ENCODE measurements at regions not wholly inside any gene's neighbourhood (a gene's known extent, or its start where the extent isn't known, plus 50 kb on each side); places are given as distances from the start of the nearest gene placed in this dataset.

DNA sequence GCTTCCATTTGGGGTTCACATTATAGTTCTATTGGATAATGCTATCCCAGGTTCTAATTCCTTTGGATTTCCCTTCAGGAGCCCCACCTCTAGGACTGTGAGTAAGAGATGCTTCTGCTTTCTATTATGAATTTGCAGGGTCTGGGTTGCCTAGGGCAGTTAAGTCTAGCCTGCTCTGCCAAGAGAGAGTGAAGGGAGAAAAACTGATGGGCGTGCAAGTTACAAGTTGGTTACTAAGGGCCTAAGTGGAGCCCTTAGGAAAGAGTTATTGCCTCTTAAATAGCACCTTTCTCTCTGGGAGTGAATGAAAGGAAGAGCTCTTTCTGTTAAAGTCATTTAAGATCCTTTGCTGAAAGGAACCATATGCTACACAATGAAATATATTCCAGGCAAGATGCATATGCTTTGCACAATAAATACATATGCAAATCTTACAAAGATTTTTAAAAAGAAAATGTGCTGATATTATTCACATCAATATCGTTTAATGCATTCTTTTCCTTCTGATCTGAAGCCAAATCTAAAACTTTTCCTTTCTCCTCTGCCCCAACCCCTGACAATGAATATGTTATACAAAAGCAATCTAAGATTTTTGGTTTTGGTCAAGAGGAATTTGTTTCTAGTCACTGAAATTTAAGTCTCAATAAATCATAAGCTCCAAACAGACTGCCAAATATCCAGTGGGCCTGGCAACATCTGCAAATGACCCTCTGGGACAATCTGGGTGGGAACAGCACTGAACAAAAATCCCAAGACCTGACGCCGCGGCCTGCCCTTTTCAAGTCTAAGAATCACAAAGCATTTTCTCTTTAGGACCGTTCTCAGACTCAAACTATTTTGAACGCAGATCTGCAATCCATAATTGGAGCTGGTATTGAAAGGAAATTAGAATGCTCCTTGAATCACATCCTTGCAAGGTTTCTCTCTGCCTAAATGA, 586.7 kb downstream of the ETNK1 start:
- no peaks in the 10 kb centered on the region for H3K27me3 ChIP-seq (ENCODE audit: insufficient read depth, low read length)
- no peaks in the 10 kb centered on the region for H3K9me3 ChIP-seq (ENCODE audit: low read depth, low read length)
- TF ChIP-seq, protein P1, sequence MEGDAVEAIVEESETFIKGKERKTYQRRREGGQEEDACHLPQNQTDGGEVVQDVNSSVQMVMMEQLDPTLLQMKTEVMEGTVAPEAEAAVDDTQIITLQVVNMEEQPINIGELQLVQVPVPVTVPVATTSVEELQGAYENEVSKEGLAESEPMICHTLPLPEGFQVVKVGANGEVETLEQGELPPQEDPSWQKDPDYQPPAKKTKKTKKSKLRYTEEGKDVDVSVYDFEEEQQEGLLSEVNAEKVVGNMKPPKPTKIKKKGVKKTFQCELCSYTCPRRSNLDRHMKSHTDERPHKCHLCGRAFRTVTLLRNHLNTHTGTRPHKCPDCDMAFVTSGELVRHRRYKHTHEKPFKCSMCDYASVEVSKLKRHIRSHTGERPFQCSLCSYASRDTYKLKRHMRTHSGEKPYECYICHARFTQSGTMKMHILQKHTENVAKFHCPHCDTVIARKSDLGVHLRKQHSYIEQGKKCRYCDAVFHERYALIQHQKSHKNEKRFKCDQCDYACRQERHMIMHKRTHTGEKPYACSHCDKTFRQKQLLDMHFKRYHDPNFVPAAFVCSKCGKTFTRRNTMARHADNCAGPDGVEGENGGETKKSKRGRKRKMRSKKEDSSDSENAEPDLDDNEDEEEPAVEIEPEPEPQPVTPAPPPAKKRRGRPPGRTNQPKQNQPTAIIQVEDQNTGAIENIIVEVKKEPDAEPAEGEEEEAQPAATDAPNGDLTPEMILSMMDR (IDR thresholded peaks at IDR 0.05; ENCODE audit: extremely low read depth, low read depth, low read length), result no peak
- no peaks in the 10 kb centered on the region for H3K36me3 ChIP-seq (ENCODE audit: insufficient read depth, low read length)
- H4K20me1 ChIP-seq (ENCODE audit: insufficient read depth, low read length), result no peaks in the 10 kb centered on the region
- H3K27ac ChIP-seq (ENCODE audit: low read depth, low read length), result no peak overlapping the region
- H3K4me2 ChIP-seq (ENCODE audit: insufficient read depth, low read length), result no peak overlapping the region
- no peaks in the 10 kb centered on the region for H3K79me2 ChIP-seq (ENCODE audit: insufficient read depth, low read length)
- H3K4me3 ChIP-seq (ENCODE audit: insufficient read depth, low read length), result no peak overlapping the region
- peak overlapping the region; percentile 25 for H2AFZ ChIP-seq (ENCODE audit: low read length)
- DNase-seq (ENCODE audit: insufficient read length, low spot score, missing footprints), result no peak
- no peaks in the 10 kb centered on the region for H3K4me1 ChIP-seq (ENCODE audit: insufficient read depth, low read length)

DNA sequence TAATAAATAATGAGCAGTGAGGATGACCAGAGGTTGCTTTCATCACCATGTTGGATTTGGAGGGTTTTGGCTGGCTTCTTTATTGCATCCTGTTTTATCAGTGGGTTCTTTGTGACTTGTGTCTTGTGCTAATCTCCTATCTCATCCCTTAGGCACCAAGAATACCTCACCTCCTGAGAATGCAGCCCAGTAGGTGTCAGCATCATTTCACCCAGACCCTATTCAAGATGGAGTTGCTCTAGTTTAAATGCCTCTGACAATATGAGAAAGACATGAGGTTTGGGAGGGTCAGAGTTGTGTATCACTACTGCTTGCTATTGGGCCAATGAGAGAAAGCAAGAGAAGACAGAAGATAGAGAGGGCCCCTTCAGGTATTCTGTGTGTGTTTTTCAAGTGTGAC, 592.2 kb downstream of the ETNK1 start:
- H3K27ac ChIP-seq (ENCODE audit: low read depth, low read length), result no peak overlapping the region
- H3K36me3 ChIP-seq (ENCODE audit: insufficient read depth, low read length), result no peaks in the 10 kb centered on the region
- no peak overlapping the region for H3K4me3 ChIP-seq (ENCODE audit: insufficient read depth, low read length)
- H3K4me2 ChIP-seq (ENCODE audit: insufficient read depth, low read length), result no peak overlapping the region
- H3K9me3 ChIP-seq (ENCODE audit: low read depth, low read length), result no peaks in the 10 kb centered on the region
- H3K4me1 ChIP-seq (ENCODE audit: insufficient read depth, low read length), result no peaks in the 10 kb centered on the region
- no peaks in the 10 kb centered on the region for H4K20me1 ChIP-seq (ENCODE audit: insufficient read depth, low read length)
- H3K27me3 ChIP-seq (ENCODE audit: insufficient read depth, low read length), result no peaks in the 10 kb centered on the region
- H3K79me2 ChIP-seq (ENCODE audit: insufficient read depth, low read length), result no peaks in the 10 kb centered on the region
- H2AFZ ChIP-seq (ENCODE audit: low read length), result no peak overlapping the region
- TF ChIP-seq, protein P1 (IDR thresholded peaks at IDR 0.05; ENCODE audit: extremely low read depth, low read depth, low read length), result no peak
- no peak for DNase-seq (ENCODE audit: insufficient read length, low spot score, missing footprints)

DNA sequence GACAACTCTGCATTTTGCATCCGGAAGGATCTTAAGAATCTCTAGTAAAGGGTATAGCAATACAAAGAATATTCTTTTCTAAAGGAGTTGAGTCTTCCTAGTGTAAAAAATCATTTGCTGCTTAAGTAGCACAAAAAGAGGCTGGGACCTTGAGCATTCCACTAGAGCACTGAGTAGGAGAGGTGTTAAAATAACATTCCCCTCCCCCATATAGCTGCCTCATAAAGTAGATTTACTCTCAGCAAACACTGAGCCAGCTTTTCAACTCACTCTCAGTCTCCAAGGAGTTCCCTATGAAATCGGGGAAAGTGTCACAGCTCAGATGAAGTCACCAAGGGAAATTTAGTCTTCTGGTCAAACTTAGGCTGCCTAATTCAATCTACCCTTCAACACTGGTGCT, 592.7 kb downstream of the ETNK1 start:
- Histone ChIP-seq H4K20me1 (ENCODE audit: insufficient read depth, low read length) (no peaks in the 10 kb centered on the region), H3K4me1 (ENCODE audit: insufficient read depth, low read length) (no peaks in the 10 kb centered on the region), H3K27me3 (ENCODE audit: insufficient read depth, low read length) (no peaks in the 10 kb centered on the region), H2AFZ (ENCODE audit: low read length) (no peak overlapping the region), H3K79me2 (ENCODE audit: insufficient read depth, low read length) (no peaks in the 10 kb centered on the region), H3K4me3 (ENCODE audit: insufficient read depth, low read length) (no peak overlapping the region), H3K9me3 (ENCODE audit: low read depth, low read length) (no peaks in the 10 kb centered on the region), H3K4me2 (ENCODE audit: insufficient read depth, low read length) (no peak overlapping the region), H3K36me3 (ENCODE audit: insufficient read depth, low read length) (no peaks in the 10 kb centered on the region), H3K27ac (ENCODE audit: low read depth, low read length) (no peak overlapping the region)
- TF ChIP-seq, protein P1 (IDR thresholded peaks at IDR 0.05; ENCODE audit: extremely low read depth, low read depth, low read length), result no peak
- DNase-seq (ENCODE audit: insufficient read length, low spot score, missing footprints), result no peak

DNA sequence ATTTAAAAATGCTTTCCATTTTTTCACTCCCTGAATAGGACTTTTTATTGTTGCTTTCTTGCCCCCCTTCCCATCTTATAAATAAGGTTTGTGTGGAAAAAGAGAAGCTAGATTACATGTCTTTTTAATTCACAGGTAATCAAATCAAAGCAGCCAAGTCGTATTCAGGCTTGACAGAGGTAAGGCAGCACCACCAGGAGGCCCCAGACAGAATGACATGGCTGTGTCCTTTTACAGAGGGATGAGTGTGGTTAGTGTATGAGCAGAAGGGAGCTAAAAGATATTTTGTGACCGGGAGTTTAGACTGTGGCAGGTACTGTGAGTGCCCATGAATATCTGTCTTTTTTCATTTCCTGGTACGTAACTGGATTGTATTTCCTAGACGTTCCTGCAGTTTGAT, 596.1 kb downstream of the ETNK1 start:
- H3K9me3 ChIP-seq (ENCODE audit: low read depth, low read length), result no peaks in the 10 kb centered on the region
- no peak overlapping the region for H3K27ac ChIP-seq (ENCODE audit: low read depth, low read length)
- no peaks in the 10 kb centered on the region for H3K4me1 ChIP-seq (ENCODE audit: insufficient read depth, low read length)
- TF ChIP-seq, protein P1 (IDR thresholded peaks at IDR 0.05; ENCODE audit: extremely low read depth, low read depth, low read length), result peak; percentile 22
- H3K36me3 ChIP-seq (ENCODE audit: insufficient read depth, low read length), result no peaks in the 10 kb centered on the region
- no peaks in the 10 kb centered on the region for H4K20me1 ChIP-seq (ENCODE audit: insufficient read depth, low read length)
- H3K4me2 ChIP-seq (ENCODE audit: insufficient read depth, low read length), result no peak overlapping the region
- DNase-seq (ENCODE audit: insufficient read length, low spot score, missing footprints), result peak; percentile 18
- H3K27me3 ChIP-seq (ENCODE audit: insufficient read depth, low read length), result no peaks in the 10 kb centered on the region
- H2AFZ ChIP-seq (ENCODE audit: low read length), result no peak overlapping the region
- no peaks in the 10 kb centered on the region for H3K79me2 ChIP-seq (ENCODE audit: insufficient read depth, low read length)
- H3K4me3 ChIP-seq (ENCODE audit: insufficient read depth, low read length), result no peak overlapping the region

Data from osteoblast (primary cell).